KMS-11 (cell line): ENCODE measurements at regions not wholly inside any gene's neighbourhood (a gene's known extent, or its start where the extent isn't known, plus 50 kb on each side); places are given as distances from the start of the nearest gene placed in this dataset.

Experiments used
- H2AFZ ChIP-seq: fragments of 200-600 bp; sonication (generic); 2 replicates; pipeline ENCODE4 v1.6.1; 2016; ENCODE audit warnings: antibody characterized with exemption, mixed run types, low read depth
- H3K27ac ChIP-seq: fragments of 200-600 bp; sonication (generic); 2 replicates; pipeline ENCODE4 v1.6.1; 2016; ENCODE audit warnings: mild to moderate bottlenecking, mixed run types
- H3K27me3 ChIP-seq: fragments of 200-600 bp; sonication (generic); 2 replicates; pipeline ENCODE4 v1.6.1; 2017; ENCODE audit warnings: mild to moderate bottlenecking, low read depth, mixed run types, moderate library complexity; ENCODE audit not compliant: insufficient read depth
- H3K36me3 ChIP-seq: fragments of 200-600 bp; sonication (generic); 2 replicates; pipeline ENCODE4 v1.6.1; 2017; ENCODE audit warnings: mild to moderate bottlenecking, mixed run types; ENCODE audit not compliant: insufficient read depth
- H3K4me1 ChIP-seq: fragments of 200-600 bp; sonication (generic); 2 replicates; pipeline ENCODE4 v1.6.1; 2016; ENCODE audit warnings: mild to moderate bottlenecking, low read depth, mixed run types; ENCODE audit not compliant: poor library complexity, severe bottlenecking
- H3K4me2 ChIP-seq: fragments of 200-600 bp; sonication (generic); 2 replicates; pipeline ENCODE4 v1.7.0; 2016; ENCODE audit warnings: mild to moderate bottlenecking, mixed run types
- H3K4me3 ChIP-seq: fragments of 200-600 bp; sonication (generic); IDR thresholded peaks from 2 replicates; pipeline ENCODE4 v1.6.1; 2017; ENCODE audit warnings: low read depth, low read length, mixed read lengths; ENCODE audit not compliant: insufficient read depth
- H3K79me2 ChIP-seq: fragments of 200-600 bp; sonication (generic); 2 replicates; pipeline ENCODE4 v1.6.1; 2016; ENCODE audit warnings: low read depth, mixed run types; ENCODE audit not compliant: insufficient read depth
- H3K9ac ChIP-seq: fragments of 200-600 bp; sonication (generic); 2 replicates; pipeline ENCODE4 v1.6.1; 2016; ENCODE audit warnings: mild to moderate bottlenecking, mixed run types
- H4K20me1 ChIP-seq: fragments of 200-600 bp; sonication (generic); 2 replicates; pipeline ENCODE4 v1.6.1; 2016; ENCODE audit warnings: mild to moderate bottlenecking, mixed run types; ENCODE audit not compliant: insufficient read depth
- TF ChIP-seq, protein P1 (sequence below): fragments of 200-600 bp; sonication (generic); conservative IDR thresholded peaks from 2 replicates; pipeline ENCODE4 v1.6.1; 2017; ENCODE audit warnings: low read depth, mild to moderate bottlenecking, antibody characterized with exemption, low read length, moderate library complexity, mixed read lengths

DNA sequence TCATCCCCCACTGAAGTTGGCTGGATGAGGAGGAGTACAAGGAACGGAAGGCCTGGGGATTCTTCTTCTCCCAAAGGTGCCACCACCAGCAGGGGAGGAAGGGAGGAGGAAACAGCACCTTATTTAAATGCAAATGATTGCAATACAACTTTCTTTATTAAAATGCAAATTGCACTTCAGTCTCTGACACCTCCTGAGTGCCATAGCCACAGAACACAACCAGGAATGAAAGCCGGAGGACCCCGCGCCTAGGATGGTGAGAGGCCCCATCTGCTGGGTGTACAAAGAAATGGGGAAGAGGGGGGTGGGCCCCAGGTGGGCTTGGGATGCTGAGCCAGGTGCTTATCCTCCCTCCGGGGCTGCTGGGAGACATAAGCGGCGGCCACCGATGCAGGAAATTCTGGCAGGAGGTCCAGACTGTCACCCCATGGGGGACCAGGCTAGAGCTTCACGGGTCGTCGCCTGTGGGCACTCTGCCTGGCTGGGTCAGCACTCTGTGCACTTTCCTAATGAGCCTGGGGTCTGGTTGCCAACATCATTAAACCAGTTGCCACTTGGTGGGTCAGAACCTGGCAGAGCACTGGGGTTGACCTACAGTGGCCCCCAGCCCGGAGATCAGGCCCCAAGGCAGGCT, 154.2 kb upstream of the MLN start:
- Histone ChIP-seq H3K4me1 (no peaks in the 10 kb centered on the region), H3K4me2 (no peak overlapping the region), H3K9ac (no peak overlapping the region), H3K36me3 (no peaks in the 10 kb centered on the region), H3K79me2 (no peaks in the 10 kb centered on the region), H3K27ac (no peak overlapping the region), H4K20me1 (no peaks in the 10 kb centered on the region), H2AFZ (no peak overlapping the region), H3K4me3 (no peak overlapping the region), H3K27me3 (peaks cover 57% of the 10 kb centered on the region)
- TF ChIP-seq, protein P1, sequence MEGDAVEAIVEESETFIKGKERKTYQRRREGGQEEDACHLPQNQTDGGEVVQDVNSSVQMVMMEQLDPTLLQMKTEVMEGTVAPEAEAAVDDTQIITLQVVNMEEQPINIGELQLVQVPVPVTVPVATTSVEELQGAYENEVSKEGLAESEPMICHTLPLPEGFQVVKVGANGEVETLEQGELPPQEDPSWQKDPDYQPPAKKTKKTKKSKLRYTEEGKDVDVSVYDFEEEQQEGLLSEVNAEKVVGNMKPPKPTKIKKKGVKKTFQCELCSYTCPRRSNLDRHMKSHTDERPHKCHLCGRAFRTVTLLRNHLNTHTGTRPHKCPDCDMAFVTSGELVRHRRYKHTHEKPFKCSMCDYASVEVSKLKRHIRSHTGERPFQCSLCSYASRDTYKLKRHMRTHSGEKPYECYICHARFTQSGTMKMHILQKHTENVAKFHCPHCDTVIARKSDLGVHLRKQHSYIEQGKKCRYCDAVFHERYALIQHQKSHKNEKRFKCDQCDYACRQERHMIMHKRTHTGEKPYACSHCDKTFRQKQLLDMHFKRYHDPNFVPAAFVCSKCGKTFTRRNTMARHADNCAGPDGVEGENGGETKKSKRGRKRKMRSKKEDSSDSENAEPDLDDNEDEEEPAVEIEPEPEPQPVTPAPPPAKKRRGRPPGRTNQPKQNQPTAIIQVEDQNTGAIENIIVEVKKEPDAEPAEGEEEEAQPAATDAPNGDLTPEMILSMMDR: no peak

DNA sequence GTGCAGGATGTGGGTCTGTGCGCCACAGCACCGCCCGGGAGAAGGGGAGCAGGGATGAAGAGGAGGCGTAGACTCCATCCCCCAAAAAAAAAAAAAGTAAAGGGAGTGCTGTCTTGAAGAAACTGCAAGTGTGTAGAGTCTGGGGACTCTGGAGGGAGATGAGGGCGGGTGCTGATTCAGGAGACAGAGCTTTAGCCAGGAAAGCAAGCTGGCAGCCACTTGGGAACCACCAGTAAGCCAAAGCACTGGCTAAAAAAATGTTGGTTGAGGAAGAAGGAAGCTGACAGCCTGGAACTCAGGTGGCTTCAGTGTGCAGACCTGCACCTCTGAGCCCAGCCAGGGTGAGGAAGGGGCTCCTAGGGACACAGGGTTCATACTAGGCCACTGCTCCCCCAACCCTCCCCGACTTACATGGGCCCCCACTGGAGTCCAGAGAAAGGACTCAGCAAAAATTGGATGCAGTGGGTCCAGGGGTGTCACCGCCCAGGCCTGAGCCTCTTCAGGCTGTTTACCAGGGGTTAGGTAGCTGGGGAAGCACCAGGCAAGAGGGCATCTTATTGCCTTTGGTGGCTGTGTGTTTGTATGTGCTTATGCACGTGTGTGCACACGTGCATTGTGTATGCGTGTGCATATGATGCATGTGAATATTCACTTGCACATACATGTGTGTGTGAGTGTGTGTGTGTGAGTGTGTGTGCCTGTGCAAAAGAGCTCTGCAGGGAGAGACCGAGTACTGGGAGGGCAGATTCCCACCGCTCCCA, 153.5 kb upstream of the MLN start:
- H3K36me3 ChIP-seq: no peaks in the 10 kb centered on the region
- H4K20me1 ChIP-seq: no peaks in the 10 kb centered on the region
- no peaks in the 10 kb centered on the region for H3K79me2 ChIP-seq
- H3K4me1 ChIP-seq: no peaks in the 10 kb centered on the region
- no peak overlapping the region for H3K9ac ChIP-seq
- H3K27me3 ChIP-seq: peaks cover 58% of the 10 kb centered on the region
- H3K27ac ChIP-seq: no peak overlapping the region
- H2AFZ ChIP-seq: no peak overlapping the region
- H3K4me3 ChIP-seq: no peak overlapping the region
- TF ChIP-seq, protein P1: no peak
- H3K4me2 ChIP-seq: no peak overlapping the region

DNA sequence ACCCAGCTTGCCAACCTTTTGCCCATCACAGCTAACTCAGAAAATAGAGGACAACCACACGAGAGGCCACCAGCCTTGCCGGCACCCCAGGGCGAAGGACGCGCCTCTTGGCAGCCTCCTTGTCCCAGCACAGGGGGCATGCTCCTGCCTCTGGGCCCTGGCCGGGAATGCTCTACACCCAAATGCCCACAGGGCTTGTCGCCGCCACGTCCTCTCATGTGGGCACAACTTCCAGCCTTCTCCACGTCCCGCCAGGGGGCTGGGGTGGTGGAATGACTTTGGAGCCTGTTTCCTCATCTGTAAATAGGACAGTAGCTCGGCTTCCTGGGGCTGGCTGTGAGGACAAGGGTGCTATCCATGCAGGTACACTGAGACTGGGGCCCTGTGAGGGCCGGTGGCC, 152.4 kb upstream of the MLN start:
- no peak overlapping the region for H3K27ac ChIP-seq
- no peaks in the 10 kb centered on the region for H4K20me1 ChIP-seq
- no peaks in the 10 kb centered on the region for H3K36me3 ChIP-seq
- no peaks in the 10 kb centered on the region for H3K79me2 ChIP-seq
- H3K9ac ChIP-seq: no peak overlapping the region
- H2AFZ ChIP-seq: no peak overlapping the region
- H3K4me2 ChIP-seq: no peak overlapping the region
- H3K4me3 ChIP-seq: no peak overlapping the region
- H3K27me3 ChIP-seq: peaks cover 58% of the 10 kb centered on the region
- no peaks in the 10 kb centered on the region for H3K4me1 ChIP-seq
- TF ChIP-seq, protein P1: no peak

DNA sequence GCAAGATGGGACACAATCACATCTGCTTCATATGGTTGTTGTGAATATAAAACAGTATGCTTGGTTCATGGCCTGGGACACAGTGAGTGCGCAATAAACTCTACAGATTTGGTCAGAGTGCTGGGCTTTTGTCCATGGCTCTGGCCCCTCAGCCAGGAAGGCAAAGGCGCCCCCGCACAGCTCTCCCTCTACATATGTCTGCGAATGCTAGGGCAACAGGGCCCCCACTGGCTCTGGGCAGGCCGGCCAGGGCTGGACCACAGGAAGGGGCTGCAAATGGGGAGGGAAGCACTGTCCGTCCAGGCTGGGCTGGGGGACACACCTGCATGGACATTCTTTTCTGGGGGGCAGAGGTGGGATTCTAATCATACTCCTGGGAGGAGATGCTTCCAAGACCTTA, 151.8 kb upstream of the MLN start:
- peaks cover 57% of the 10 kb centered on the region for H3K27me3 ChIP-seq
- H3K27ac ChIP-seq: no peak overlapping the region
- no peaks in the 10 kb centered on the region for H3K36me3 ChIP-seq
- TF ChIP-seq, protein P1: no peak
- no peak overlapping the region for H3K4me3 ChIP-seq
- H3K4me1 ChIP-seq: no peaks in the 10 kb centered on the region
- no peak overlapping the region for H3K9ac ChIP-seq
- H4K20me1 ChIP-seq: no peaks in the 10 kb centered on the region
- no peak overlapping the region for H3K4me2 ChIP-seq
- no peaks in the 10 kb centered on the region for H3K79me2 ChIP-seq
- no peak overlapping the region for H2AFZ ChIP-seq
